Vagina (tissue), 2 donors: ENCODE measurements at regions not wholly inside any gene's neighbourhood (a gene's known extent, or its start where the extent isn't known, plus 50 kb on each side); places are given as distances from the start of the nearest gene placed in this dataset.

Experiments
- CTCF ChIP-seq, 3 experiments: fragments of 450-650 bp in 2 of 3; fragments of 200-600 bp in 1 of 3; sonication (generic) in 1 of 3; IDR thresholded peaks; one replicate each; pipeline ENCODE4 v1.5.1; 2017 to 2019; ENCODE audit warnings: antibody characterized with exemption in 3 of 3, mild to moderate bottlenecking in 2 of 3, moderate library complexity in 2 of 3
- POLR2A ChIP-seq, 2 donors: fragments of 450-650 bp; IDR thresholded peaks; one replicate each; pipeline ENCODE4 v1.6.1; 2017; ENCODE audit warnings: antibody characterized with exemption in 2 of 2, mild to moderate bottlenecking in 2 of 2, moderate library complexity in 2 of 2
- POLR2AphosphoS5 ChIP-seq, 2 donors: sonication (generic); formaldehyde crosslinking; IDR thresholded peaks; one replicate each; pipeline ENCODE4 v1.9.0; 2017; ENCODE audit warnings: antibody characterized with exemption in 2 of 2, mild to moderate bottlenecking in 2 of 2, low read depth in 1 of 2; ENCODE audit not compliant: insufficient read depth in 1 of 2

- TF ChIP-seq CTCF (IDR thresholded peaks at IDR 0.05) (no peak), POLR2A (IDR thresholded peaks at IDR 0.05) (no peak), POLR2AphosphoS5 (IDR thresholded peaks at IDR 0.05; ENCODE audit: insufficient read depth in 1 of 2, low read depth in 1 of 2) (peak in 1 of 2 donors; percentile 14)
Measured at GRCh38 chr2:226658555-226658954, 141.1 kb downstream of the IRS1 start.
